B cell (primary cell): ENCODE measurements at regions not wholly inside any gene's neighbourhood (a gene's known extent, or its start where the extent isn't known, plus 50 kb on each side); places are given as distances from the start of the nearest gene placed in this dataset.

Experiments used
- ATAC-seq: fragments of 200-7000 bp; cut with Tn5 transposase; one replicate; pipeline ENCODE4 v1.10.0; 2021; ENCODE audit warnings: low read depth, mild to moderate bottlenecking, moderate number of reproducible peaks, moderate library complexity
- CTCF ChIA-PET: fragments of 350-600 bp; sonication (Branson Sonifier 250); formaldehyde crosslinking; loops from one replicate; lab custom pipeline; 2021; ENCODE audit warnings: antibody characterized with exemption, inconsistent platforms; lab: Charles Lee
- POLR2A ChIA-PET: fragments of 350-600 bp; sonication (Branson Sonifier 250); formaldehyde crosslinking; loops from one replicate; lab custom pipeline; 2021; ENCODE audit warnings: antibody characterized with exemption; lab: Charles Lee
- DNase-seq: peaks from one replicate; pipeline ENCODE4 v3.0.0; 2013
- H2AFZ ChIP-seq: 2 replicates; pipeline ENCODE4 v1.6.1; 2012; ENCODE audit warnings: mild to moderate bottlenecking, low read depth, low read length; ENCODE audit not compliant: insufficient read depth, poor library complexity, severe bottlenecking
- H3K27ac ChIP-seq, 2 donors: 1 replicate in 1 of 2; 2 replicates in 1 of 2; pipeline ENCODE4 v1.5.1; 2012 to 2013; ENCODE audit warnings: low read length in 2 of 2, mild to moderate bottlenecking in 2 of 2, moderate library complexity in 1 of 2
- H3K27me3 ChIP-seq, 4 experiments: fragments of 200-600 bp in 1 of 4; sonication (generic) in 1 of 4; replicated peaks in 1 of 4; 1 replicate in 2 of 4; 2 replicates in 2 of 4; pipeline versions ENCODE4 v1.6.1 to v1.7.0; 2013 to 2016; ENCODE audit warnings: low read length in 3 of 4, mild to moderate bottlenecking in 2 of 4, mixed read lengths in 1 of 4, moderate library complexity in 1 of 4; ENCODE audit not compliant: insufficient read depth in 4 of 4, control insufficient read depth in 3 of 4; ENCODE audit errors: control extremely low read depth in 1 of 4
- H3K36me3 ChIP-seq, 2 experiments: replicated peaks in 1 of 2; 1 replicate in 1 of 2; 2 replicates in 1 of 2; pipeline versions ENCODE4 v1.6.1 to v1.7.1; 2013; ENCODE audit warnings: low read length in 1 of 2; ENCODE audit not compliant: insufficient read depth in 2 of 2, control insufficient read depth in 1 of 2; ENCODE audit errors: control extremely low read depth in 1 of 2, extremely low read depth in 1 of 2
- H3K4me1 ChIP-seq, 2 donors: fragments of 200-600 bp in 1 of 2; sonication (generic) in 1 of 2; 1 replicate in 1 of 2; 2 replicates in 1 of 2; pipeline versions ENCODE4 v1.5.1 to v1.6.1; 2013 to 2017; ENCODE audit warnings: low read length in 2 of 2; ENCODE audit not compliant: control insufficient read depth in 2 of 2, insufficient read depth in 2 of 2
- H3K4me2 ChIP-seq: replicated peaks from 2 replicates; pipeline ENCODE3; 2012; ENCODE audit warnings: mild to moderate bottlenecking, low read depth, low read length; ENCODE audit not compliant: poor library complexity, severe bottlenecking
- H3K4me3 ChIP-seq, 5 experiments: fragments of 200-600 bp in 1 of 5; sonication (generic) in 1 of 5; 1 replicate in 3 of 5; 2 replicates in 2 of 5; pipeline versions ENCODE4 v1.5.1 to v1.7.0; 2011 to 2016; ENCODE audit warnings: low read length in 4 of 5, mild to moderate bottlenecking in 4 of 5, low read depth in 2 of 5, control low read depth in 1 of 5, moderate library complexity in 1 of 5; ENCODE audit not compliant: insufficient read depth in 1 of 5; ENCODE audit errors: control extremely low read depth in 1 of 5, extremely low read depth in 1 of 5
- H3K79me2 ChIP-seq: fragments of 200-600 bp; sonication (generic); one replicate; pipeline ENCODE4 v1.6.0; 2016; ENCODE audit warnings: low read length; ENCODE audit not compliant: control insufficient read depth, insufficient read depth
- H3K9ac ChIP-seq: fragments of 200-600 bp; sonication (generic); 2 replicates; pipeline ENCODE4 v1.6.1; 2017; ENCODE audit warnings: mild to moderate bottlenecking, low read length, moderate library complexity
- H3K9me3 ChIP-seq, 3 donors: one replicate each; pipeline versions ENCODE4 v1.6.1 to v1.7.1; 2013; ENCODE audit warnings: low read length in 2 of 3; ENCODE audit not compliant: control insufficient read depth in 2 of 3, insufficient read depth in 1 of 3; ENCODE audit errors: control extremely low read depth in 1 of 3
- H4K20me1 ChIP-seq: 2 replicates; pipeline ENCODE4 v1.6.0; 2012; ENCODE audit warnings: mild to moderate bottlenecking, low read length; ENCODE audit not compliant: insufficient read depth, control insufficient read depth, poor library complexity, severe bottlenecking
- H3K27ac Mint-ChIP-seq: one replicate; pipeline ENCODE4 v1.8.0; 2021; ENCODE audit warnings: mixed read lengths
- H3K27me3 Mint-ChIP-seq: one replicate; pipeline ENCODE4 v1.8.0; 2021; ENCODE audit warnings: mixed read lengths
- H3K4me1 Mint-ChIP-seq: one replicate; pipeline ENCODE4 v1.8.0; 2021; ENCODE audit warnings: mixed read lengths
- H3K4me3 Mint-ChIP-seq: one replicate; pipeline ENCODE4 v1.8.0; 2021; ENCODE audit warnings: mixed read lengths
- H3K9me3 Mint-ChIP-seq: one replicate; pipeline ENCODE4 v1.8.0; 2022; ENCODE audit warnings: mixed read lengths; ENCODE audit not compliant: insufficient read depth
- CTCF ChIP-seq: fragments of 200-600 bp; IDR thresholded peaks from one replicate; pipeline ENCODE4 v1.8.0; 2022; ENCODE audit warnings: antibody characterized with exemption, mild to moderate bottlenecking
- EZH2 ChIP-seq: IDR thresholded peaks from 2 replicates; pipeline ENCODE4 v1.6.1; 2012; ENCODE audit warnings: borderline replicate concordance, low read depth, mild to moderate bottlenecking, moderate library complexity, low read length; ENCODE audit not compliant: insufficient read depth, poor library complexity, severe bottlenecking
- WGBS: methylation state at CpG from one replicate; pipeline ENCODE4 v1.1.5; 2013; ENCODE audit warnings: missing lambda C conversion rate; ENCODE audit not compliant: insufficient coverage; 5-methylcytosine and 5-hydroxymethylcytosine counted together
- intact Hi-C: fragments of 100-400 bp; cut with micrococcal nuclease; formaldehyde crosslinking; loops from one replicate; pipeline ENCODE4 v1.10.0; 2022

GRCh38 chr14:25904446-25904845, 693.4 kb downstream of the NOVA1 start:
- no peak overlapping the region for H3K4me3 Mint-ChIP-seq
- no peak overlapping the region for H3K4me3 ChIP-seq
- H3K9ac ChIP-seq = no peak overlapping the region
- no peak overlapping the region for H3K4me2 ChIP-seq
- H3K79me2 ChIP-seq = no peaks in the 10 kb centered on the region
- POLR2A ChIA-PET = no interaction called here
- DNase-seq (no peak), ATAC-seq (no peak)
- intact Hi-C loops = no loop called here
- no peaks in the 10 kb centered on the region for H3K27me3 Mint-ChIP-seq
- H3K9me3 Mint-ChIP-seq = no peaks in the 10 kb centered on the region
- TF ChIP-seq CTCF = no peak
- TF ChIP-seq EZH2 = no peak
- CTCF ChIA-PET = no interaction called here
- H3K27me3 ChIP-seq = no peaks in the 10 kb centered on the region
- H2AFZ ChIP-seq = no peak overlapping the region
- H3K27ac ChIP-seq = no peak overlapping the region
- WGBS = no CpG with 5 or more reads among the region's 3 CpGs
- no peaks in the 10 kb centered on the region for H3K36me3 ChIP-seq
- H3K4me1 ChIP-seq = no peaks in the 10 kb centered on the region
- H3K9me3 ChIP-seq = no peaks in the 10 kb centered on the region
- H3K4me1 Mint-ChIP-seq = no peaks in the 10 kb centered on the region
- no peaks in the 10 kb centered on the region for H4K20me1 ChIP-seq
- H3K27ac Mint-ChIP-seq = no peak overlapping the region

- TF ChIP-seq CTCF (no peak), EZH2 (no peak)
- Histone ChIP-seq H3K4me2 (no peak overlapping the region), H3K4me3 (no peak overlapping the region), H4K20me1 (no peaks in the 10 kb centered on the region), H2AFZ (no peak overlapping the region), H3K36me3 (no peaks in the 10 kb centered on the region), H3K27ac (no peak overlapping the region), H3K4me1 (no peaks in the 10 kb centered on the region), H3K79me2 (no peaks in the 10 kb centered on the region), H3K9me3 (no peaks in the 10 kb centered on the region), H3K27me3 (no peaks in the 10 kb centered on the region), H3K9ac (no peak overlapping the region)
- Mint-ChIP-seq H3K27me3 (no peaks in the 10 kb centered on the region), H3K4me1 (no peaks in the 10 kb centered on the region), H3K4me3 (no peak overlapping the region), H3K9me3 (peaks cover 4% of the 10 kb centered on the region), H3K27ac (no peak overlapping the region)
- ChIA-PET POLR2A (no interaction called here), CTCF (no interaction called here)
- whole genome bisulfite sequencing = no CpG with 5 or more reads among the region's 1 CpG
- DNase-seq = no peak
- ATAC-seq = no peak
- intact Hi-C loops = no loop called here
Measured at GRCh38 chr14:25899197-25899596, 698.6 kb downstream of the NOVA1 start.
